ENCODE measurements at regions not wholly inside any gene's neighbourhood (a gene's known extent, or its start where the extent isn't known, plus 50 kb on each side); places are given as distances from the start of the nearest gene placed in this dataset.

DNA sequence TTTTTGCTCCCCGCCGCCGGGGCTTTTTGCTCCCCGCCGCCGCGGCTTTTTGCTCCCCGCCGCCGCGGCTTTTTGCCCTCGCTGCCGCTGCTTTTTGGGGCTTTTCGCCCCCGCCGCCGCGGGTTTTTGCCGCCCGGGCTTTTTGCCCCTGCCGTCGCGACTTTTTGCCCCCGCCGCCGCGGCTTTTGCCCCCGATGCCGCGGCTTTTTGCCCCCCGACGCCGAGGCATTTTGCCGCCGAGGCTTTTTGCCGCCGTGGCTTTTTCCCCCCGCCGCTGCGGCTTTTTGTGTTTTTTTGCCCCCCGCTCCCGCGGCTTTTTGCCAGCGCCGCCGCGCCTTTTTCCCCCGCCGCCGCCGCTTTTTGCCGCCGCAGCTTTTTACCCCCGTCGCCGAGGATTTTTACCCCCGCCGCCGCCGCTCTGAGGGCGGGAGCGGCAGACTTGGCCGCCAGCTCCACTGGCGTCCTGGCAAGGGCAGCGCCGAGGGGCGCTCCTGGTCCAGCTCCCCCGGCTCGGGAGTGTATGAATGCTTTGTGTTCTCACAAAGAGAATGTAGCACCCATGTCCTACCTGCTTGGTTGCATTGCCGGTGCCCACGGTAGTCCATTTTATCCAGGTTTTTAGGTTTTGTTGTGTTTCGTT, 151.7 kb downstream of the KCNJ18 start:
- TF ChIP-seq, protein P1, sequence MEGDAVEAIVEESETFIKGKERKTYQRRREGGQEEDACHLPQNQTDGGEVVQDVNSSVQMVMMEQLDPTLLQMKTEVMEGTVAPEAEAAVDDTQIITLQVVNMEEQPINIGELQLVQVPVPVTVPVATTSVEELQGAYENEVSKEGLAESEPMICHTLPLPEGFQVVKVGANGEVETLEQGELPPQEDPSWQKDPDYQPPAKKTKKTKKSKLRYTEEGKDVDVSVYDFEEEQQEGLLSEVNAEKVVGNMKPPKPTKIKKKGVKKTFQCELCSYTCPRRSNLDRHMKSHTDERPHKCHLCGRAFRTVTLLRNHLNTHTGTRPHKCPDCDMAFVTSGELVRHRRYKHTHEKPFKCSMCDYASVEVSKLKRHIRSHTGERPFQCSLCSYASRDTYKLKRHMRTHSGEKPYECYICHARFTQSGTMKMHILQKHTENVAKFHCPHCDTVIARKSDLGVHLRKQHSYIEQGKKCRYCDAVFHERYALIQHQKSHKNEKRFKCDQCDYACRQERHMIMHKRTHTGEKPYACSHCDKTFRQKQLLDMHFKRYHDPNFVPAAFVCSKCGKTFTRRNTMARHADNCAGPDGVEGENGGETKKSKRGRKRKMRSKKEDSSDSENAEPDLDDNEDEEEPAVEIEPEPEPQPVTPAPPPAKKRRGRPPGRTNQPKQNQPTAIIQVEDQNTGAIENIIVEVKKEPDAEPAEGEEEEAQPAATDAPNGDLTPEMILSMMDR (IDR thresholded peaks at IDR 0.05) = no peak
- TF ChIP-seq POLR2AphosphoS5 (IDR thresholded peaks at IDR 0.05) (no peak), POLR2A (IDR thresholded peaks at IDR 0.05) (no peak)
